Subcutaneous abdominal adipose tissue (tissue), 5 donors: ENCODE measurements at regions not wholly inside any gene's neighbourhood (a gene's known extent, or its start where the extent isn't known, plus 50 kb on each side); places are given as distances from the start of the nearest gene placed in this dataset.
"Not testable (repeated sequence)": the region's sequence is repeated elsewhere in the genome, so short reads cannot be mapped to it uniquely, and the experiment has no call there.

Source experiments
- H3K27ac ChIP-seq: one replicate; pipeline ENCODE4 v1.7.0; 2013; ENCODE audit warnings: low read depth, mild to moderate bottlenecking, inconsistent platforms, low read length, moderate library complexity
- H3K27me3 ChIP-seq, 5 donors: one replicate each; pipeline ENCODE4 v1.7.0; 2013; ENCODE audit warnings: low read length in 5 of 5, inconsistent platforms in 1 of 5; ENCODE audit not compliant: control insufficient read depth in 5 of 5, insufficient read depth in 4 of 5
- H3K36me3 ChIP-seq, 5 donors: one replicate each; pipeline ENCODE4 v1.7.0; 2013; ENCODE audit warnings: low read length in 5 of 5; ENCODE audit not compliant: control insufficient read depth in 5 of 5, insufficient read depth in 5 of 5
- H3K4me1 ChIP-seq, 5 donors: one replicate each; pipeline ENCODE4 v1.7.0; 2013; ENCODE audit warnings: low read length in 5 of 5, mild to moderate bottlenecking in 3 of 5, moderate library complexity in 1 of 5; ENCODE audit not compliant: control insufficient read depth in 5 of 5, insufficient read depth in 5 of 5
- H3K4me3 ChIP-seq, 5 donors: one replicate each; pipeline ENCODE4 v1.7.0; 2013; ENCODE audit warnings: low read length in 5 of 5, low read depth in 1 of 5
- H3K9ac ChIP-seq, 5 donors: one replicate each; pipeline ENCODE4 v1.7.0; 2013; ENCODE audit warnings: low read length in 5 of 5, mild to moderate bottlenecking in 4 of 5, moderate library complexity in 3 of 5
- H3K9me3 ChIP-seq, 5 donors: one replicate each; pipeline ENCODE4 v1.7.0; 2013; ENCODE audit warnings: low read length in 5 of 5; ENCODE audit not compliant: control insufficient read depth in 5 of 5
- donor health status: healthy.
- donor health status: healthy.
- donor health status: healthy.
- donor health status: healthy.
- donor health status: healthy.

DNA sequence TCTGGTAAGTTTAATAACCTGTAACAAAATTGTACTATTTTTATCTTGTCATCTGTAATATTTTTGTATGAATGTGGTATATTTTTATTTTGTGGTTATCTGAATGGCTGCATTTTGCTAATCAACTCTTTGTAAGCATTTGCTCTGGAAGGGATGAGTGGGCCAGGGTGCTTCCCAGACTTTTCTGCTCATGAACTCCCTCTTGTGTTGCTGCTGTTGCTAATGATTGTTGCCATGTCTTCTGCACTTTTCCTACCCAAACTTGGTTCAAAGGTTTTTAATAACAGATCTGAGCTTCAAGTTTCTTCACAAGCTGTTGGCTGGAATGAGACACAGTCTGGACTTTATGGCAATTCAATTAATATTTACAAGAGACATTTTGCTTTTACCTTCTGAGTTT is 1005.7 kb downstream of the HACE1 start:
- H3K27me3 ChIP-seq: no peaks in the 10 kb centered on the region
- no peaks in the 10 kb centered on the region for H3K36me3 ChIP-seq
- H3K4me3 ChIP-seq: no peak overlapping the region
- H3K27ac ChIP-seq: no peak overlapping the region
- H3K9ac ChIP-seq: no peak overlapping the region
- no peaks in the 10 kb centered on the region for H3K9me3 ChIP-seq
- no peaks in the 10 kb centered on the region for H3K4me1 ChIP-seq

DNA sequence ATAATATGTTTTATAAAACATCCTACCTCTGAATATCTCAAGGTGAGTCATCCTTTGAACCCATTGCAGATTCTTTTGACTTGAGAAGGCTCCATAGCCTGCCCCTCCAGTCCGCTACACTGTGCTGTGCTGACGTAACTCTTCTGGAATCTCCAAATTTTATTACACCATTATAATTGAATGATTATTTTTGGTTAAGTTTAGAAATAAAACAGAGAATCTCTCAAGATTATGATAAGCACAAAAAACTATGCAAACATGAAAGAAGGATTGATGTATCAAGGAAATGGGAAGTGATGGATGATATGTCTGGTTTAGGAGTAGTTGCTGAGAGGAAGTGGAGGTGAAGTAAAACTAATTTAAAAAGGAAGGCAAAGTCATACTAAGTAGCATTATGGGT is 1021.3 kb downstream of the HACE1 start:
- H3K9ac ChIP-seq: no peak overlapping the region

DNA sequence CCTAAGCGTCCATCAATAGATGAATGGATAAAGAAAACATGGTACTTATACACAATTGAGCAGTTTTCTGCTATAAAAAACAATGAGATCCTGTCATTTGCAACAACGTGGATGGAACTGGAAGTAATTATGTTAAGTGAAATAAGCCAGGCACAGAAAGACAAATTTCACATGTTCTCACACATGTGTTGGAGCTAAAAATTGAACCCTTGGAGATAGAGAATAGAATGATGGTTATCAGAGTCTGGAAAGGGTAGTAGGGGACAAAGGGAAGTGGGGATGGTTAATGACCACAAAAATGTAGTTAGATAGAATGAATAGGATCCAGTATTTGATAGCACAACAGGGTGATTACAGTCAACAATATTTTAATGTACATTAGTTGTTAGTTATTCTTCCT is 1033.5 kb downstream of the HACE1 start:
- Histone ChIP-seq H3K27me3 (no peaks in the 10 kb centered on the region), H3K9ac (no peak overlapping the region), H3K9me3 (no peaks in the 10 kb centered on the region), H3K4me3 (no peak overlapping the region), H3K4me1 (no peaks in the 10 kb centered on the region), H3K27ac (no peak overlapping the region), H3K36me3 (no peaks in the 10 kb centered on the region)

More for the DNA sequence above, 1021.3 kb downstream of the HACE1 start:
- Histone ChIP-seq H3K36me3 (no peaks in the 10 kb centered on the region), H3K27ac (no peak overlapping the region), H3K9me3 (no peaks in the 10 kb centered on the region), H3K4me1 (no peaks in the 10 kb centered on the region), H3K4me3 (no peak overlapping the region), H3K27me3 (no peaks in the 10 kb centered on the region)

DNA sequence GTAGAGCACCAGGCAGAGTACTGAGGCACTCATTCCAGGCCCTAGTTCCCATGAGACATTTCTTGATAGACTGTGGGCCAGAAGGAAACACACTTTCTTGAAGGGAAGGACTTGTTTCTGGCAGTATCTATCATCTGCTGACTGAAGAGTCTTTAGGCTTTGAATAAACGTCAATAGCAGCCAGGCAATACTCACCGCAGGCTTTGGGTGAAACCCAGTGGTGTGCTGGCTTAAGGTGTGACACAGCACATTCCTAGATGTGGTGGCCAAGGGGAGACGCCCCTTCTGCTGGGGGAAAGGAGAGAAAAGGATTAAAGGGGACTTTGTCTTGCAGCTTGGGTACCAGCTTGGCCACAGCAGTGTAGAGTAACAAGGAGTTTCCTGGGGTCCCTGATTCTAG is 1039.6 kb downstream of the HACE1 start:
- H3K9ac ChIP-seq: no peak overlapping the region
- no peak overlapping the region for H3K4me3 ChIP-seq
- no peaks in the 10 kb centered on the region for H3K36me3 ChIP-seq
- H3K9me3 ChIP-seq: peaks cover 0 to 3% (median 0%) of the 10 kb centered on the region in 5 donors
- no peaks in the 10 kb centered on the region for H3K4me1 ChIP-seq
- H3K27ac ChIP-seq: no peak overlapping the region
- H3K27me3 ChIP-seq: no peaks in the 10 kb centered on the region

DNA sequence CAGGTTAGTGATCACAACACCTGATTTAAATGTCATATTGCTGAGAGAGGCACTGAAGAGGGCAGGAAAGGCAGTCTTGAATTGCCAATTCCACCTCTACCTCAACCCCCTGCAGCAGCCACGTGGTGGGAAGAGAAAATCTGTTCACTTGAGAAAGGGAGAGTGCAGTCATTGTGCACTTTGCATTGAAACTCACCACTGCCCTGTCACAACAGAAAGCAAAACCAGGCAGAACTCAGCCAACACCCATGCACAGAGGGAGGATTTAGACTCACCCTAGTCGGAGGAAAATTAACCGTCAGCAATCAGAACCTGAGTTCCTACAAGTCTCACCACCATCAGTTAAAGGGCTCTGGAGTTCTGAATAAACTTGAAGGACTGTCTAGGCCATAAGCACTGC is 1040.2 kb downstream of the HACE1 start:
- Histone ChIP-seq H3K27ac (no peak overlapping the region), H3K4me1 (no peaks in the 10 kb centered on the region), H3K36me3 (no peaks in the 10 kb centered on the region), H3K9ac (no peak overlapping the region), H3K9me3 (peaks cover 0 to 3% (median 0%) of the 10 kb centered on the region in 5 donors), H3K27me3 (no peaks in the 10 kb centered on the region), H3K4me3 (no peak overlapping the region)

DNA sequence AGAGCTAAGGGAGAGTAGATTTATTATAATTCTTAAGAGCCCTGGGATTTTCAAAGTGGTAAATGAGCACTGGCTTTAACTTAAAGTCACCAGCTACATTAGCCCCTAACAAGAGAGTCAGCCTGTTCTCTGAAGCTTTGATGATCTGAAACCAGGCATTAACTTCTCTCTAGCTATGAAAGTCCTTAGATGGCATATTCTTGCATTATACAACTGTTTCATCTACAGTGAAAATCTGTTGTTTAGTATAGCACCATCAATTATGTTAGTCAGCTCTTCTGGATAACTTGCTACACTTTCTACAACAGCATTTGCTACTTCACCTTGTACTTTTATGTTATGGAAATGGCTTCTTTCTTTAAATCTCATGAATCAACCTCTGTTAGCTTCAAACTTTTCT is 1046.7 kb downstream of the HACE1 start:
- H3K36me3 ChIP-seq: no peaks in the 10 kb centered on the region
- H3K27me3 ChIP-seq: no peaks in the 10 kb centered on the region
- no peaks in the 10 kb centered on the region for H3K9me3 ChIP-seq
- no peak overlapping the region for H3K9ac ChIP-seq
- no peak overlapping the region for H3K4me3 ChIP-seq
- H3K27ac ChIP-seq: no peak overlapping the region
- no peaks in the 10 kb centered on the region for H3K4me1 ChIP-seq

DNA sequence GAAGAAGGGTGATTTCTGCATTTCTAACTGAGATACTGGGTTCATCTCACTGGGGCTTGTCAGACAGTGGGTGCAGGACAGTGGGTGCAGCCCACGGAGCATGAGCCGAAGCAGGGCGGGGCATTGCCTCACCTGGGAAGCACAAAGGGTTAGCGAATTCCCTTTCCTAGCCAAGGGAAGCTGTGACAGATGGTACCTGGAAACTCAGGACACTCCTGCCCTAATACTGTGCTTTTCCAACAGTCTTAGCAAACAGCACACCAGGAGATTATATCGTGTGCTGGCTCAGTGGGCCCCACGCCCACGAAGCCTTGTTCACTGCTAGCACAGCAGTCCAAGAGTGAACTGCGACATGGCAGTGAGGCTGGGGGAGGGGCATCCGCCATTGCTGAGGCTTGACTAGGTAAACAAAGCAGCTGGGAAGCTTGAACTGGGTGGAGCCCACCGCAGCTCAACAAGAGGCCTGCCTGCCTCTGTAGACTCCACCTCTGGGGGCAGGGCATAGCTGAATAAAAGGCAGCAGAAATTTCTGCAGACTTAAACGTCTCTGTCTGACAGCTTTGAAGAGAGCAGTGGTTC is 1057.7 kb downstream of the HACE1 start:
- not testable (repeated sequence) for H3K9ac ChIP-seq

DNA sequence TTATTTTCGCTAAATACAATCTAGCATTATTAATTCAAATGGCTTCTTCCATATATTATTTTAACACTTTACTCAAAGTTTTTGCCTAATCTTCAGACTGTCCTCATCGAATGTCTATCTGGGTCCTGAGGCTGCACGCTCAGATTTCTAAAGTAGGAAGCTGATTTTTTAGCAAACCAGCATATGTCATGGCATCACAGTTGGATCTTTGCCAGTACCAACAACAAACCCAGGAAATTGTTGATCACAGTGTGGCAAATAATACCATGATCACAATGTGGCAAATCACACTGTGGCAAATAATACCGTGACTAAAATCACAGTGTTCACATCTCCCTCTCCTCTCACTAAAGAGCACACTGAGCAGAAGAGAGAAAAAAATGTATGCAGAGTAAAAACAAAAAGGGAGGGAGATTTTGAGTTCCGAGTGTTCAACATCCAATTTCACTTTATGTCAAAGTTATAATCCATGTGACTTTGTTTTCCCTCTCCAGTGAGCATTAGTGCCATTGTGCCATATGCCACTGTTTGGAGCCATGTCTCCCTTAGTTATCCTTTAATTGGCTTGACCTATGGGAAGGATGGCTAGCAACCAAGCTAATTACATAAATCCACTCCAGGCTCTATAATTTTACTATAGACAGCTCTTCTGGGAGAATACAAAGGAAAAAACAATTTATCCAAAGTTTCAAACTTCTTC is 1059.6 kb downstream of the HACE1 start:
- H3K4me3 ChIP-seq: no peak overlapping the region
- no peaks in the 10 kb centered on the region for H3K27me3 ChIP-seq
- H3K4me1 ChIP-seq: no peaks in the 10 kb centered on the region
- H3K36me3 ChIP-seq: no peaks in the 10 kb centered on the region
- H3K9ac ChIP-seq: no peak overlapping the region
- H3K9me3 ChIP-seq: no peaks in the 10 kb centered on the region
- no peak overlapping the region for H3K27ac ChIP-seq

More for the DNA sequence above, 1057.7 kb downstream of the HACE1 start:
- H3K27ac ChIP-seq, H3K27me3 ChIP-seq, H3K36me3 ChIP-seq, H3K9me3 ChIP-seq, H3K4me1 ChIP-seq, H3K4me3 ChIP-seq: not testable (repeated sequence)

DNA sequence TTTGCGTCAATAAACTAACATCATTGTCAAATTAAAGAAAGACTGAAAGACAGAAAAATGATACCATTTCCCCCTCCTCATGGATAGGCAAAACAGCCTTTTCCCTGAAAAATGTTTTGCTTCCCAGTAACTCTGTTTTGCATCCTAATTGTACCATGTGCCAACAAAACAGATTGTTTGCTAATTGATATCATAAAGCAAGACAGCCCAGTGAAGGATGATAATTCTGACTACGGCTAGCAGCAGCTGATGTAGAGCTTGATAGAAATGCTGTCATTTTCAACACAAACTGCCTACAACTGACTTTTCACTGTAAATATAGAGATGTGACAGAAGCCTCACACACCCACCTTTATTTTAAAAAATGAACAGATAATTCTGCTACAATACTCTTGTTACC is 1061.6 kb downstream of the HACE1 start:
- Histone ChIP-seq H3K27ac (no peak overlapping the region), H3K36me3 (no peaks in the 10 kb centered on the region), H3K4me3 (no peak overlapping the region), H3K9ac (no peak overlapping the region), H3K9me3 (no peaks in the 10 kb centered on the region), H3K4me1 (no peaks in the 10 kb centered on the region), H3K27me3 (no peaks in the 10 kb centered on the region)

DNA sequence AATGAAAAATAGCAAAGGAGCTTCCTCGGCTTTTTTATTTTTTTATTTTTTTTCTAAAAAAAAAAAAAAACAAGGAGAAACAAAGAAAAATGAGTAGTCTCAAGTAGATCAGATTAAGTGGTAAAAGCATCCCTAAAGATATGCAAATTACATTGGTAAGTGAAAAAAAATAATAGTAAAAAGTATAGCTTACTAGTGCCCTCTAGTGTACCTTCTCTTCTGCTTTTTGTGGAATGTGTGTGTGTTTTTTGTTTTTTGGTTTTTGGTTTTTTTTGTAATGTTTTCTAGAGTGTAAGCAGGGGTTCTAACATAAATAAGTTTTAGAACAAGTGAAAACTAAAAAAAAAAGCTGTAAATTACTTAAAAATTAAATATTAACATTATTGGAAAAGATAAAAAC is 1062.0 kb downstream of the HACE1 start:
- H3K4me3 ChIP-seq: no peak overlapping the region
- no peaks in the 10 kb centered on the region for H3K9me3 ChIP-seq
- no peaks in the 10 kb centered on the region for H3K4me1 ChIP-seq
- H3K27me3 ChIP-seq: no peaks in the 10 kb centered on the region
- no peaks in the 10 kb centered on the region for H3K36me3 ChIP-seq
- no peak overlapping the region for H3K9ac ChIP-seq
- H3K27ac ChIP-seq: no peak overlapping the region
